ENCODE measurements at regions not wholly inside any gene's neighbourhood (a gene's known extent, or its start where the extent isn't known, plus 50 kb on each side); places are given as distances from the start of the nearest gene placed in this dataset.

DNA sequence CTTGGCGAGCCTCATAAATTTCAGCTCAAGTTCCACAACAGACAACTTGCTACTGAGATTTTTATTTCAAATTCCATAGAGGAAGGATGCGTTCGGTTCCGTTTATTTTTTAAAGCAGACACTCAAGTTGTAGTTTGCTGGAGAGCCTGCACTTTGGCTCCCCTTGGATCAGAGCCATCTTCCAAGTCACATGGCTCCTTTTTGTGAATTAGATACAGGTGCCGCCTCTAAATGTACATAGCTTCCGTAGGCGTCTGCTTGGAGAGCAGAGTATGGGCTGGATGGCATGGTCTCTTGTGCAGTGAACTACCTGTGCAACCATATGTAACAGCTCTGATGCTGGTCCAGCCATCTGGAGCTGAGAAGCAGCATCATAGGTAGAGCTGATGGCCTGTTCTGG lies 73.9 kb upstream of the WWC1 start:
- H3K27me3 Mint-ChIP-seq, result peaks cover 3 to 5% of the 10 kb centered on the region in 2 donors
- ATAC-seq (replicated peaks), result no peak

DNA sequence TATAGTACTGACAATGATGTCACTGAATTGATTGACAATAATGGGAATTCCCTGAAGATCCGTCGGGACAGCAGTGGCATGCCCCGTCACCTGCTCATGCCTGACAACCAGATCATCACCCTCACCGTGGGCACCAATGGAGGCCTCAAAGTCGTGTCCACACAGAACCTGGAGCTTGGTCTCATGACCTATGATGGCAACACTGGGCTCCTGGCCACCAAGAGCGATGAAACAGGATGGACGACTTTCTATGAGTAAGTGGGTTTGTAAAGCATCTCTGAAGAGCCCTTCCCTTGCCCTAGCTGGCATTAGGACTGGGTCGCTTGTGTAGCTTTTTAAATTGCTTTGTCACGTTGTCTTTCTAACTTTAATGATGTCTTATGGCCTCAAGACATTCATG lies 72.7 kb upstream of the WWC1 start:
- H3K4me3 Mint-ChIP-seq, result no peak overlapping the region
- H3K27ac Mint-ChIP-seq, result no peak overlapping the region
- peaks cover 0 to 2% of the 10 kb centered on the region in 2 donors for H3K4me1 Mint-ChIP-seq
- ATAC-seq (replicated peaks) (no peak), DNase-seq (no peak)
- H3K9me3 Mint-ChIP-seq, result no peaks in the 10 kb centered on the region
- peaks cover 3 to 5% of the 10 kb centered on the region in 2 donors for H3K27me3 Mint-ChIP-seq
- no peaks in the 10 kb centered on the region for H3K36me3 Mint-ChIP-seq

More for the DNA sequence above, 73.9 kb upstream of the WWC1 start:
- Mint-ChIP-seq H3K4me1 (peaks cover 0 to 2% of the 10 kb centered on the region in 2 donors), H3K9me3 (no peaks in the 10 kb centered on the region), H3K4me3 (no peak overlapping the region), H3K27ac (no peak overlapping the region), H3K36me3 (no peaks in the 10 kb centered on the region)
- no peak for DNase-seq

DNA sequence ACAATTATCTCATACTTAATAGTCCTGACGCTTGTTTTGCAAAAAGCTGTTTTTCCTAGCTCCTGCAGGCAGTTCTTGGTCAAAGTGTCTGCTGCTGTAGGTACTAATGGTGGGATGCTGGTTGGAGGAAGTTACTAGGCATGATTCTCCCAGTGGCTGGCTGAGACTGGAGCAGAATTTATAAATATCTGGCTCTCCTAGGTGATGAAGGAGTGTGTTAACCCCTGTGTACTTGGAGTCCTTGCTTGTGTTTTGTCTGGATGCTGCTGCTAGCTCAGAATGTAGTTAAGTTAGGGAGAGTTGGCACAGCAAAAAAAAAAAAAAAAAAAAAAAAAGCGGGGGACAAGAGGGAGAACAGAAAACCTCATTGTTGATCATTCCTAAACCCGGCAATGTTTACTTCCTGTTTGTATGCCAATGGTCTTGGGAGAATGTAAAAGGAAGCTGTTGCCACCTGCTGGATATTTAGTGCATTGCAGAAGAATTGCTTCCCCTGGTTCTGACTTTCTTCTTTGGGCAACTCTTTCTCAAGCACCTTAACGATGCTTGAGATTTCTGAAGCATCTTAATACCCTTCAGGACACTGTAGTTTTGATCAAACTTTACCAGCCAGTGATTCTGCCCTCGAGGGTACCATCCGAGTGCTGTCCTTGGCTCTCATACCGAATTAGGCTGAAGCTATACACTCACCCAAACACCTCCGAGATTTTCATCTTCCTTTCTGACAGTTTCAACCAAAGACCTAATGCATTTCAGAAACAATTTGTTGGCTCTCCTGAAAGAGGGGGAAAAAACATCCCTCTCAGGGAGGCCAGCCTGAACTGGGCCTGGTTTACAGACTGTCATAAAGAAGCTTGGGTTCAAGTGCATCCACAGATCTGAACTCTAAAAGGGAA lies 71.7 kb upstream of the WWC1 start:
- ATAC-seq (replicated peaks), result peak; percentile 60 to 75

DNA sequence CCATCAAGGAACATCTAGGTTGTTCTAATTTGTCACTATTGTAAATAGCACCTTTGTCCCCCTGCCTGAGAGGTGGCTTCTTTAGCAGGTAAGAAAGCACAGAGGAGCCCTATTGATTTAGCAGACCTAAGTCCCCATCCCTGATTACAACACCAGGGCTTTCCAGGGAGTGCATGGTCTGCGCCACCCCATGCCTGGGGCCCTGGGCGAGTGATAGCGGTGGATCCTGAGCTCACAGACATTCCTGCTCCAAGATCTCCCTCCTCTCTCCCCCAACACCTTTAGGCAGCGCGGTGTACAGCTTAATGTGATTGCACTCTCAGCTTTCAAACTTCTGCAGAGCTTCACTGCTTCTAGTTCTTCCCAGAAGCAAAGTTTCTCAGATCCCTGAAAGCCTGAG lies 67.4 kb upstream of the WWC1 start:
- DNase-seq, result no peak
- Mint-ChIP-seq H3K4me3 (no peak overlapping the region), H3K27me3 (peaks cover 6 to 7% of the 10 kb centered on the region in 2 donors), H3K36me3 (no peaks in the 10 kb centered on the region), H3K9me3 (peaks cover 0 to 2% of the 10 kb centered on the region in 2 donors), H3K27ac (no peak overlapping the region), H3K4me1 (peaks cover 0 to 2% of the 10 kb centered on the region in 2 donors)
- ATAC-seq (replicated peaks), result no peak

More for the DNA sequence above, 71.7 kb upstream of the WWC1 start:
- Mint-ChIP-seq H3K4me1 (peaks cover 0 to 2% of the 10 kb centered on the region in 2 donors), H3K27me3 (peaks cover 5% of the 10 kb centered on the region in 2 donors), H3K9me3 (no peaks in the 10 kb centered on the region), H3K36me3 (no peaks in the 10 kb centered on the region), H3K27ac (no peak overlapping the region), H3K4me3 (no peak overlapping the region)
- DNase-seq, result peak; percentile 25

DNA sequence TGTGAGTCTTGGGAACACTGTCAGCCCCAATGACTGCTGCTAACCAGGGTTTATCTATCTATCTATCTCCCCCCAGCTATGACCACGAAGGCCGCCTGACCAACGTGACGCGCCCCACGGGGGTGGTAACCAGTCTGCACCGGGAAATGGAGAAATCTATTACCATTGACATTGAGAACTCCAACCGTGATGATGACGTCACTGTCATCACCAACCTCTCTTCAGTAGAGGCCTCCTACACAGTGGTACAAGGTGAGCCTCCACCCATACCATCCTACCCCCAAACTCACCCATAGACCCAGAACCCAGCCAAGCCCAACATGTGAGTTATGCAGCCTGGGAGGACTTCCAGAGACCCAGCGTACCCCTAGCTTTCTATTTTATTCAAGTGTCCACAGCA lies 65.4 kb upstream of the WWC1 start:
- no peak for DNase-seq
- no peaks in the 10 kb centered on the region for H3K4me1 Mint-ChIP-seq
- ATAC-seq (replicated peaks), result no peak
- H3K4me3 Mint-ChIP-seq, result no peak overlapping the region
- H3K9me3 Mint-ChIP-seq, result peaks cover 0 to 2% of the 10 kb centered on the region in 2 donors
- no peaks in the 10 kb centered on the region for H3K36me3 Mint-ChIP-seq
- H3K27me3 Mint-ChIP-seq, result peaks cover 6 to 7% of the 10 kb centered on the region in 2 donors
- H3K27ac Mint-ChIP-seq, result no peak overlapping the region

DNA sequence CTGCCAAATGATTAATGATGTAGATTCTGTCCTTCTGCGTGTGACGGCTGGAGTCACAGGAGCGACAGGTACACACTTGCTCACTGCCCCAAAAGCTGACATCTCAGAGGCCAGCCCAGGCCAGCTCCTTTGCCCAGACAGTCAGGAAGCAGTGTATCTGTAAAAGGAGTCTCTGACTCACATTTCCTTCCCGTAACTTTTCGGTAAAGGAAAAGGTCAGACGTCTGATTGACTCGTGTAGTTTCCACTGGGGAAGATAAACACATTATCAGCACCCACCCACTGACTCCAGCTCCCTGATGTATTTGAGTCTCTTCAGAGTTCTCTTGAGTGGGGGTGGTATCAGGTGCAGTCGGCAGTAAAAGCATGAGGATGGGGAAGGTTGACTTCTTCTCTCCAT lies 64.4 kb upstream of the WWC1 start:
- no peaks in the 10 kb centered on the region for H3K36me3 Mint-ChIP-seq
- H3K4me3 Mint-ChIP-seq, result no peak overlapping the region
- peaks cover 0 to 4% of the 10 kb centered on the region in 2 donors for H3K9me3 Mint-ChIP-seq
- H3K27ac Mint-ChIP-seq, result no peak overlapping the region
- no peak for DNase-seq
- H3K27me3 Mint-ChIP-seq, result peaks cover 6 to 7% of the 10 kb centered on the region in 2 donors
- H3K4me1 Mint-ChIP-seq, result no peaks in the 10 kb centered on the region
- no peak for ATAC-seq (replicated peaks)

DNA sequence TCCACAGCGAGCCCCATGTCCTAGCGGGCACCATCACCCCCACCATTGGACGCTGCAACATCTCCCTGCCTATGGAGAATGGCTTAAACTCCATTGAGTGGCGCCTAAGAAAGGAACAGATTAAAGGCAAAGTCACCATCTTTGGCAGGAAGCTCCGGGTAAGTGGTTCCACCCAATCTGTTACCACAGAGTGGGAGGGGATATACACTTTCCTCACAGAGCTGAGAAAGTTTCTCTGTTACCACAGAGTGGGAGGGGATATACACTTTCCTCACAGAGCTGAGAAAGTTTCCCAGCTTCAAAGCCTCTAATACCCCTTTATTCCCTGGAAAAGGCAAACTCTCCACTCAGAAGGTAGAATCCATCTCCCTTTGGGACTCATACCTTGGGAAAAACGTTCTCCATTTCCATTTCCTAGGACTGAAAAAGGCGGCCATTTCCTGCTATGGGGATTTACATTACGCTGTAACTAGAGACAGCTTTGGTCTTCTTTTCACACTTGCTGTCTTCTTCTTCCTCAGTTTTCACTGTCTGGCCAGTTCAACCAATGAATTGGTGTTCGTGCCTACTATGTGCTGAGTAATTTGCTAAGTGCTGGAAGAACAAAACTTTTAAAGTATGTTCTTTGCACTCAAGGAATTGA lies 63.4 kb upstream of the WWC1 start:
- Mint-ChIP-seq H3K27me3 (peaks cover 6 to 7% of the 10 kb centered on the region in 2 donors), H3K36me3 (no peaks in the 10 kb centered on the region), H3K27ac (no peak overlapping the region), H3K4me3 (no peak overlapping the region), H3K4me1 (no peaks in the 10 kb centered on the region), H3K9me3 (peaks cover 0 to 4% of the 10 kb centered on the region in 2 donors)
- DNase-seq (no peak), ATAC-seq (replicated peaks) (peak; percentile 63 to 80)

DNA sequence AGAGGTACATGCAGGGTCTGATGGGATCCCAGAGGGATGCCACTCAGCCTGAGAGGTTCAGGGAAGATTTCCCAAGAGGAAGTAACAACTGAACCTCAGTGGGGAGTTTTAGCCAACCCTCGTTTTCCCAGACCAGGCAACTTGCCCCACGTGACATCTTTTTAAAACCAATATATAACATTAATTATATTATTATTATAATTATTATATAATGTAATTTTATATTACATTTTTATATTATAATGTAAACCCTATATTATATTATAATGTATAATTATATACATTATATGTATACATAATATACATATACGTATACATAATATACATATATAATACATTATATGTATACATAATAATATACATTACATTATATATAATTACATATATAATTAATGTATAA lies 62.8 kb upstream of the WWC1 start:
- no peak for ATAC-seq (replicated peaks)
- no peak overlapping the region for H3K27ac Mint-ChIP-seq
- H3K4me3 Mint-ChIP-seq, result no peak overlapping the region
- no peak for DNase-seq
- no peaks in the 10 kb centered on the region for H3K4me1 Mint-ChIP-seq
- no peaks in the 10 kb centered on the region for H3K36me3 Mint-ChIP-seq
- H3K27me3 Mint-ChIP-seq, result peaks cover 6 to 7% of the 10 kb centered on the region in 2 donors
- H3K9me3 Mint-ChIP-seq, result peaks cover 0 to 6% of the 10 kb centered on the region in 2 donors

DNA sequence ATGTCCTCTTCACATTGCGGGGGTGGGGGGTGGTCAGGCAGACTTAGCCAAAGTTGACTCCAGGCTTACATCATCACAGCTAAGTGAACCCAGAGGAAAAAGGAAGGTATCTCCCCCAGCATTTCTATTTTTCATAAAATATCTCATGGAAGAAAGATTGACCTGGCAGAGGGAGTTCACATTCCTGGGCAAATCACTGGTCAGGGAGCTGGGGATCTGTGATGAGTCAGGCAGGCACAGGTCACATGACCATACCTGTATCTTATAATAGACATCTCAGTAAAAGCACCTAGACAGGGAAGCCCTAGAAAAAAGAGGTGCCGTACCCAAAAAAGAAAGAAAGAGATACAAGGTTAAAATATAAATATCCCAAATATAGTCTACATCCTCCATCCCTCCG lies 57.3 kb upstream of the WWC1 start:
- Mint-ChIP-seq H3K27me3 (peaks cover 5 to 10% of the 10 kb centered on the region in 2 donors), H3K9me3 (peaks cover 0 to 3% of the 10 kb centered on the region in 2 donors), H3K27ac (no peak overlapping the region), H3K36me3 (no peaks in the 10 kb centered on the region), H3K4me1 (no peaks in the 10 kb centered on the region), H3K4me3 (no peak overlapping the region)
- ATAC-seq (replicated peaks) (no peak), DNase-seq (no peak)

DNA sequence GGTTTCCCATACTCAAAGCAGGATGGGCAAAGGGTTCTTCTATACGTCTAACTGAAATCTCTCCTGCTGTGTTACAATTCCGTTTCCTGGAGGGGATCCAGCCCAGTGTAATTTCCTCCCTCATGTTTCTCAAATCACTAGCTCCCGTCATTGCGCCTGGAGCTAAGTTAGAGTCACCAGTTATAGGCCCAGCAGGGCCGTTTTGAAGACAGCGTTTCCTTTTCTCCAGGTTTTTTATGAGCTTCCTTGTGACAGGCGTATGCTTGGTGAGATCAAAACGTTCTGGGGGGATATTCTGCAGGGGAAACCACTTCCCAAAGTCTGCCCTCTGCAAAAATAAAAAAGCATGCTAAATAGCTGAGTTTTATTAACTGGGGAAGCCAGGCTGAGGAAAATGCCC lies 53.0 kb upstream of the WWC1 start:
- ATAC-seq (replicated peaks) (no peak), DNase-seq (no peak)
- H3K27ac Mint-ChIP-seq, result no peak overlapping the region
- H3K9me3 Mint-ChIP-seq, result peaks cover 0 to 2% of the 10 kb centered on the region in 2 donors
- no peaks in the 10 kb centered on the region for H3K36me3 Mint-ChIP-seq
- no peak overlapping the region for H3K4me3 Mint-ChIP-seq
- peaks cover 5 to 10% of the 10 kb centered on the region in 2 donors for H3K27me3 Mint-ChIP-seq
- H3K4me1 Mint-ChIP-seq, result no peaks in the 10 kb centered on the region

DNA sequence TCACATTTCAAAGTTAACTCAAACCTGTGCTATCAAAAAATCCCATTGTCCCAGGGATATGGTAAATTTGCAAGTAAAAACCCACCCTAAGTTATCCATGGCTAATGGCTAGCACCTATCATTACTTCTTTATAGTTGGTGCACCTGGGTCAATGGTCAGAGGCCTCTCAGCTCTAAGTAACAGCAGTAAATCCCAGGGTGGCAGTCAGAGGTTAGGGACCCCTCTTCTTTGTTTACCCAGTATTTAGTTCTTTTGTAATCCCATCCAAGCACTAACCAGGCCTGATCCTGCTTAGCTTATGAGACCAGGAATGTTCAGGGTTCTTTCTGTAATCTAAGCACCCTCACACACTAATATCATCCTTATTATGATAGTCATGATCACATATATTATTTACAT lies 52.1 kb upstream of the WWC1 start:
- H3K27me3 Mint-ChIP-seq, result peaks cover 5 to 10% of the 10 kb centered on the region in 2 donors
- H3K9me3 Mint-ChIP-seq, result no peaks in the 10 kb centered on the region
- no peak overlapping the region for H3K27ac Mint-ChIP-seq
- H3K36me3 Mint-ChIP-seq, result no peaks in the 10 kb centered on the region
- no peak for ATAC-seq (replicated peaks)
- no peaks in the 10 kb centered on the region for H3K4me1 Mint-ChIP-seq
- no peak for DNase-seq
- H3K4me3 Mint-ChIP-seq, result no peak overlapping the region

Data from stimulated activated naive B cell treated with anti-CD40 and anti-IgM and Interleukin-4, amounts not matched to agents 10 μg/mL and 1 μg/mL and 100 μg/mL, for 72 hours (primary cell).